Esophagus muscularis mucosa (tissue), 4 donors: ENCODE measurements at regions not wholly inside any gene's neighbourhood (a gene's known extent, or its start where the extent isn't known, plus 50 kb on each side); places are given as distances from the start of the nearest gene placed in this dataset.

Source experiments
- DNase-seq: peaks from one replicate; pipeline ENCODE4 v3.0.0-alpha.2; 2017; ENCODE audit errors: extremely low spot score
- H3K27ac ChIP-seq, 4 donors: fragments of 200-600 bp; sonication (generic); replicated peaks in 1 of 4; 1 replicate in 3 of 4; 2 replicates in 1 of 4; pipeline ENCODE4 v1.5.1; 2016 to 2019; ENCODE audit warnings: mild to moderate bottlenecking in 1 of 4
- H3K27me3 ChIP-seq, 4 donors: fragments of 200-600 bp; sonication (generic); one replicate each; pipeline versions ENCODE4 v1.5.1 to v1.6.0; 2016 to 2019
- H3K36me3 ChIP-seq, 4 donors: fragments of 200-600 bp; sonication (generic); one replicate each; pipeline ENCODE4 v1.5.1; 2016 to 2019
- H3K4me1 ChIP-seq, 4 donors: fragments of 200-600 bp; sonication (generic); one replicate each; pipeline ENCODE4 v1.5.1; 2016 to 2019
- H3K4me3 ChIP-seq, 4 donors: fragments of 200-600 bp; sonication (generic); 1 replicate in 2 of 4; 2 replicates in 2 of 4; pipeline ENCODE4 v1.5.1; 2016 to 2019; ENCODE audit warnings: mild to moderate bottlenecking in 4 of 4, moderate library complexity in 1 of 4
- H3K9me3 ChIP-seq, 4 donors: fragments of 200-600 bp; sonication (generic); 1 replicate in 3 of 4; 2 replicates in 1 of 4; pipeline ENCODE4 v1.5.1; 2016 to 2019
- CTCF ChIP-seq, 3 experiments: fragments of 200-600 bp in 2 of 3; fragments of 450-650 bp in 1 of 3; sonication (generic) in 2 of 3; IDR thresholded peaks; one replicate each; pipeline ENCODE4 v1.5.1; 2017 to 2019; ENCODE audit warnings: antibody characterized with exemption in 3 of 3, mild to moderate bottlenecking in 2 of 3, moderate library complexity in 1 of 3
- EP300 ChIP-seq: sonication (generic); formaldehyde crosslinking; IDR thresholded peaks from one replicate; pipeline ENCODE4 v1.6.1; 2017; ENCODE audit warnings: antibody characterized with exemption
- POLR2A ChIP-seq: fragments of 450-650 bp; IDR thresholded peaks from one replicate; pipeline ENCODE4 v1.6.1; 2017; ENCODE audit warnings: antibody characterized with exemption, moderate library complexity, mild to moderate bottlenecking, low read depth
- POLR2AphosphoS5 ChIP-seq, 2 donors: sonication (generic); formaldehyde crosslinking; IDR thresholded peaks; one replicate each; pipeline ENCODE4 v1.6.1; 2017; ENCODE audit warnings: antibody characterized with exemption in 2 of 2
- WGBS: methylation state at CpG from one replicate; pipeline ENCODE4 v1.1.5; 2018; 5-methylcytosine and 5-hydroxymethylcytosine counted together
- intact Hi-C: fragments of 100-400 bp; cut with DNase I; formaldehyde crosslinking; loops from one replicate; pipeline ENCODE4 v1.15.1; 2023

DNA sequence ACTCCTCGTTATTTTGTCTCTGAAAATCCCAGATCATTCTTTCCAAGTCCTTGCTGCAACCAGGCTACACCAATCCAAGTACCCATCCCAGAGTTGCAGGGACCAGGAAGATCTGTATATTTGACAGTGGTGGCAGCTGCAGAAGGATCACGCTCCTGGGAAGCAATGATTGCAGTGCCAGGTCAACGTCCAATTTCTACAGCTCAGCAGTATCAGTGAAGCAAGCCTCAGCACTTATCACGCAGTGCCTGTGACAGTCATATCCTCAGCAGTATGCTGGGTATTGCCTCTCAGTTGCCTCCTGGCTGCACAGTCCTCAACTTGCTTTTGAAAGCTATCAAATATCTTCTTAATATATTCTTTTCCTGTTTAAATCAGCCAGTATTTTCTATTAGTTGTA is 66.7 kb downstream of the BARHL2 start:
- Histone ChIP-seq H3K36me3 (no peaks in the 10 kb centered on the region), H3K4me1 (no peaks in the 10 kb centered on the region), H3K27me3 (no peaks in the 10 kb centered on the region), H3K4me3 (no peak overlapping the region), H3K27ac (no peak overlapping the region), H3K9me3 (no peaks in the 10 kb centered on the region)
- TF ChIP-seq EP300: no peak
- no peak for TF ChIP-seq CTCF (IDR thresholded peaks at IDR 0.05)
- TF ChIP-seq POLR2AphosphoS5 (IDR thresholded peaks at IDR 0.05): no peak
- no peak for TF ChIP-seq POLR2A
- intact Hi-C loops: no loop called here
- no peak for DNase-seq
- WGBS: 73% methylated on average over 4 of the region's 4 CpGs

DNA sequence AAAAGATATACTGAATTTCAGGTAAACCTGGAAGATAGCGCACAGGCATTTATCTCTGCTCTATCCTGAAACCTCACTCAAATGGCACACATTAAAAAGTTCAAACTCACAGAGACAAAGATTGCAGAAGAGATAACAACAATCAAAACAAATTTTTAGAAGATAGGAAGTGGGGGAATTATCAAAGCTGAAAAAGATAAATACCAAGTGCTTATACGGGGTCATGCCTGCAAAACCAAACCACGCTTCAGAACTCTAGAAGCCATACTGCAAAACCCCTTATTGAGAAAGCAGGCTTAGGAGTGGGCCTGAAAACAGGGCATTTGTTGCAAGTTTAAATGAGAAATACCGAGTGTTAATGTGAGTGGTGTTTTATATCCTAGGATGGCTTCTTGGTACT is 76.8 kb downstream of the BARHL2 start:
- TF ChIP-seq POLR2AphosphoS5 (IDR thresholded peaks at IDR 0.05) (no peak), POLR2A (no peak), EP300 (no peak), CTCF (IDR thresholded peaks at IDR 0.05) (no peak)
- 84% methylated on average over 4 of the region's 4 CpGs for WGBS

DNA sequence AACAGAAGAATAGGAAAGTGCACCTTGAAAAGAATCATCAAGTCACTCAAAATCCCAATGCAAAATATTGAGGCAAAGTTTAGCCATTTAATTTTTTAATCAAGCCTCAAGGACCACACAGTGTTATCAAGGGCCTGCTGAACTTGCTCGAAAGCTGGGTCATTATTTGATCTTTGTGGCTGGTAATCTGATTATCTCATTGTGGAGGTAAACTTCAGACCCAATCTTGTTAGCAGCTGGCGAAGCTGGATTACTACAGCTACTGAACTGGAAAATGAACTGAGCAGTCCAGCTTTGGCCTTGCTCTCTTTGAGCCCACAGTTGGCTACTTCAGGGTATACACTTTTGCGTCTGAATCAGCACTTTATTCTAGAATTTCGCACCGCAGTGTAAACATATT is 94.4 kb downstream of the BARHL2 start:
- Histone ChIP-seq H3K4me1 (no peaks in the 10 kb centered on the region), H3K9me3 (no peaks in the 10 kb centered on the region), H3K27me3 (no peaks in the 10 kb centered on the region), H3K4me3 (no peak overlapping the region), H3K27ac (no peak overlapping the region), H3K36me3 (no peaks in the 10 kb centered on the region)
- no peak for TF ChIP-seq POLR2AphosphoS5 (IDR thresholded peaks at IDR 0.05)
- no peak for TF ChIP-seq CTCF (IDR thresholded peaks at IDR 0.05)
- TF ChIP-seq POLR2A: no peak
- no peak for TF ChIP-seq EP300
- DNase-seq: no peak
- intact Hi-C loops: no loop called here
- WGBS: 96% methylated on average over 5 of the region's 5 CpGs

More for the DNA sequence above, 76.8 kb downstream of the BARHL2 start:
- Histone ChIP-seq H3K36me3 (no peaks in the 10 kb centered on the region), H3K4me3 (no peak overlapping the region), H3K9me3 (no peaks in the 10 kb centered on the region), H3K27me3 (no peaks in the 10 kb centered on the region), H3K4me1 (no peaks in the 10 kb centered on the region), H3K27ac (no peak overlapping the region)
- DNase-seq: no peak
- intact Hi-C loops: no loop called here

GRCh38 chr1:90621986-90622385 is 95.1 kb downstream of the BARHL2 start:
- no peak overlapping the region for H3K27ac ChIP-seq
- no peak overlapping the region for H3K4me3 ChIP-seq
- no peak for DNase-seq
- no peaks in the 10 kb centered on the region for H3K4me1 ChIP-seq
- 84% methylated on average over 3 of the region's 3 CpGs for whole genome bisulfite sequencing
- no peaks in the 10 kb centered on the region for H3K27me3 ChIP-seq
- H3K36me3 ChIP-seq: no peaks in the 10 kb centered on the region
- no peaks in the 10 kb centered on the region for H3K9me3 ChIP-seq
- intact Hi-C loops: no loop called here
- no peak for TF ChIP-seq POLR2AphosphoS5 (IDR thresholded peaks at IDR 0.05)
- TF ChIP-seq POLR2A: no peak
- no peak for TF ChIP-seq CTCF (IDR thresholded peaks at IDR 0.05)
- no peak for TF ChIP-seq EP300

- intact Hi-C loops: no loop called here
- DNase-seq: no peak
- Histone ChIP-seq H3K27me3 (no peaks in the 10 kb centered on the region), H3K4me1 (no peaks in the 10 kb centered on the region), H3K36me3 (no peaks in the 10 kb centered on the region), H3K9me3 (no peaks in the 10 kb centered on the region), H3K27ac (no peak overlapping the region), H3K4me3 (no peak overlapping the region)
- WGBS: 64% methylated on average over 4 of the region's 4 CpGs
- TF ChIP-seq EP300 (no peak), POLR2AphosphoS5 (IDR thresholded peaks at IDR 0.05) (no peak), CTCF (IDR thresholded peaks at IDR 0.05) (no peak), POLR2A (no peak)
These were observed 100.7 kb downstream of the BARHL2 start for GRCh38 chr1:90616395-90616794.
